ENCODE measurements at regions not wholly inside any gene's neighbourhood (a gene's known extent, or its start where the extent isn't known, plus 50 kb on each side); places are given as distances from the start of the nearest gene placed in this dataset.

- CTCF ChIA-PET (ENCODE audit: low intra/inter-chr PET ratio), result no interaction called here
- in situ Hi-C loops (cut with MboI), result no loop called here
- no peak for TF ChIP-seq GABPB1 (CRISPR knock-in tag; IDR thresholded peaks at IDR 0.05)
- no peak for TF ChIP-seq ZNF592 (IDR thresholded peaks at IDR 0.05)
- TF ChIP-seq NR2C1 (IDR thresholded peaks at IDR 0.05), result no peak
- TF ChIP-seq NR2C1 (tag; IDR thresholded peaks at IDR 0.05), result no peak
- TF ChIP-seq ZNF277 (CRISPR knock-in tag; IDR thresholded peaks at IDR 0.05; ENCODE audit: borderline replicate concordance), result no peak
- no peak for TF ChIP-seq ZNF232 (CRISPR knock-in tag; IDR thresholded peaks at IDR 0.05)
- TF ChIP-seq FOSL1 (tag; conservative IDR thresholded peaks at IDR 0.05), result no peak
- no peak for TF ChIP-seq PHF21A (IDR thresholded peaks at IDR 0.05; ENCODE audit: borderline replicate concordance, low read depth)
- TF ChIP-seq FOXK1 (CRISPR knock-in tag; IDR thresholded peaks at IDR 0.05; ENCODE audit: borderline replicate concordance), result no peak
- TF ChIP-seq C11orf30 (IDR thresholded peaks at IDR 0.05; ENCODE audit: low read depth), result no peak
- no peak for TF ChIP-seq ERF (CRISPR knock-in tag; IDR thresholded peaks at IDR 0.05)
- no peak for TF ChIP-seq ZNF431 (CRISPR knock-in tag; IDR thresholded peaks at IDR 0.05)
- no peak for TF ChIP-seq ZBTB49 (CRISPR knock-in tag; IDR thresholded peaks at IDR 0.05; ENCODE audit: borderline replicate concordance)
These were observed 59.9 kb upstream of the FAM241A start for GRCh38 chr4:112085156-112086035.

More at GRCh38 chr4:112085156-112086035, 59.9 kb upstream of the FAM241A start:
- no TSS peak for BruUV-seq (replicated peaks)
- no peaks in the 10 kb centered on the region for H3K36me3 ChIP-seq (ENCODE audit: control insufficient read depth, insufficient read depth, low read length)
- H3K9ac ChIP-seq (ENCODE audit: insufficient read depth in 1 of 2, low read depth in 2 of 2, low read length in 2 of 2), result no peak overlapping the region
- ATAC-seq (no peak; the same call in none of the 3 replicates), DNase-seq (ENCODE audit: extremely low read depth in 1 of 4, low spot score in 3 of 4) (no peak), FAIRE-seq (no peak)
- intact Hi-C loops (cut with micrococcal nuclease), result no loop called here
- H3K27ac ChIP-seq (ENCODE audit: extremely low read depth, low read depth, low read length), result no peak overlapping the region
- POLR2A ChIA-PET, result no interaction called here
- H3K79me2 ChIP-seq (ENCODE audit: control insufficient read depth, insufficient read depth, low read length), result no peaks in the 10 kb centered on the region
- 48% methylated on average over 6 of the region's 6 CpGs for WGBS (ENCODE audit: insufficient coverage, low coverage, missing lambda C conversion rate)
- H3K9me3 ChIP-seq (replicated peaks; ENCODE audit: control insufficient read depth, insufficient read depth, low read depth, low read length), result no peaks in the 10 kb centered on the region
- no peak overlapping the region for H3K4me3 ChIP-seq
- H2AFZ ChIP-seq (ENCODE audit: low read depth, low read length), result peak overlapping the region; percentile 81
- H3K9me1 ChIP-seq (ENCODE audit: control insufficient read depth, insufficient read depth, low read length), result no peaks in the 10 kb centered on the region
- no peaks in the 10 kb centered on the region for H4K20me1 ChIP-seq (replicated peaks; ENCODE audit: control insufficient read depth, insufficient read depth, low read length)
- no peak overlapping the region; the same call in 1 of the 2 replicates for H3K4me2 ChIP-seq (ENCODE audit: insufficient read depth, low read length)
- no peaks in the 10 kb centered on the region; a peak in 3 of 5 replicates for H3K4me1 ChIP-seq (replicated peaks in 1 of 2; ENCODE audit: control insufficient read depth in 2 of 2, insufficient read depth in 2 of 2, low read length in 2 of 2)
- no peaks in the 10 kb centered on the region for H3K27me3 ChIP-seq (ENCODE audit: control insufficient read depth in 2 of 2, insufficient read depth in 2 of 2, low read length in 2 of 2)
